AG04450 (cell line): ENCODE measurements at regions not wholly inside any gene's neighbourhood (a gene's known extent, or its start where the extent isn't known, plus 50 kb on each side); places are given as distances from the start of the nearest gene placed in this dataset.

Experiments
- CTCF ChIA-PET: fragments of 300-600, 350-600 bp; formaldehyde crosslinking; extraction: SDS; loops from one replicate; lab custom pipeline; 2022; ENCODE audit warnings: antibody characterized with exemption, inconsistent platforms; lab: Charles Lee
- POLR2A ChIA-PET: fragments of 350-600 bp; formaldehyde crosslinking; extraction: SDS; loops from one replicate; lab custom pipeline; 2021; ENCODE audit warnings: antibody characterized with exemption, inconsistent platforms; lab: Yijun Ruan, JAX
- DNase-seq: peaks from one replicate; pipeline ENCODE4 v3.0.0-alpha.2; 2011; ENCODE audit warnings: low read depth, low spot score
- H3K27ac ChIP-seq: one replicate; pipeline ENCODE4 v1.5.1; 2012; ENCODE audit warnings: low read depth, low read length, control low read depth
- H3K27me3 ChIP-seq: one replicate; pipeline ENCODE4 v1.6.0; 2012; ENCODE audit warnings: low read length; ENCODE audit not compliant: control insufficient read depth, insufficient read depth
- H3K4me3 ChIP-seq: 2 replicates; pipeline ENCODE4 v1.5.1; 2011; ENCODE audit warnings: mild to moderate bottlenecking, low read depth, low read length, control low read depth
- H3K9me3 ChIP-seq: 2 replicates; pipeline ENCODE4 v1.5.1; 2012; ENCODE audit warnings: low read length; ENCODE audit not compliant: control insufficient read depth, insufficient read depth
- TF ChIP-seq, protein P1 (sequence below): IDR thresholded peaks from 2 replicates; pipeline ENCODE4 v1.5.1; 2011; ENCODE audit warnings: low read depth, low read length, control low read depth, inconsistent platforms

DNA sequence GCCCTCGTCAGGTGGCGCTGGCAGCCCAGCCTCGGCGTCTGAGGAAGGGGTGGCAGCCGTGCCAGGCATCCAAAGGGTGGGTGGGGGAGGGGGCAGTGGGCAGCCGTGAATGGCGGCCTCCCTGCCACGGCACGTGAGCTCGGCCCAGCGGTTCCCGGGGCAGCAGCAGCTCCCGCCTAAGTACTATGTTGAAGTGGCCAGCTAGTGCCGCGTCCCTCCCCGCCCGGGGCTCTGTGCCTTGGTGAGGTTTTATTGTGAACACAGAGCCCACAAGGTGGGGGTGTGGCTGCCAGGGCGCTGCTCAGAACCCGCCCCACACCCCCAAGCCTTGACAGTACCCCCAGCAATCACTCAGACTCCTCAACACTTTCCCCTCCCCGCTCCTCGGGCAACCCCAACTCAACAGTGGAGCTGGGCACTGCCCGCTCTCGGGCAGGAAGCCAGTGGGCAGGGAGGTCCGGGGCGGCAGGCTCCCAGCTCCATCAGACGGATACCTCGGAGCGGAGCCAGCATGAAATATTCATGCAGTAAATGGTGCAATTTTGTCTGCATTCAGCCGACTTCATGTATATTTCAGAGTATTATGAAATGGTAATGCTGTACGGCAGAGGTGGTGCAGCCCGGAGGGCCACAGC is 80.4 kb downstream of the ENGASE start:
- no peak overlapping the region for H3K27ac ChIP-seq
- H3K4me3 ChIP-seq = no peak overlapping the region
- no peaks in the 10 kb centered on the region for H3K9me3 ChIP-seq
- TF ChIP-seq, protein P1, sequence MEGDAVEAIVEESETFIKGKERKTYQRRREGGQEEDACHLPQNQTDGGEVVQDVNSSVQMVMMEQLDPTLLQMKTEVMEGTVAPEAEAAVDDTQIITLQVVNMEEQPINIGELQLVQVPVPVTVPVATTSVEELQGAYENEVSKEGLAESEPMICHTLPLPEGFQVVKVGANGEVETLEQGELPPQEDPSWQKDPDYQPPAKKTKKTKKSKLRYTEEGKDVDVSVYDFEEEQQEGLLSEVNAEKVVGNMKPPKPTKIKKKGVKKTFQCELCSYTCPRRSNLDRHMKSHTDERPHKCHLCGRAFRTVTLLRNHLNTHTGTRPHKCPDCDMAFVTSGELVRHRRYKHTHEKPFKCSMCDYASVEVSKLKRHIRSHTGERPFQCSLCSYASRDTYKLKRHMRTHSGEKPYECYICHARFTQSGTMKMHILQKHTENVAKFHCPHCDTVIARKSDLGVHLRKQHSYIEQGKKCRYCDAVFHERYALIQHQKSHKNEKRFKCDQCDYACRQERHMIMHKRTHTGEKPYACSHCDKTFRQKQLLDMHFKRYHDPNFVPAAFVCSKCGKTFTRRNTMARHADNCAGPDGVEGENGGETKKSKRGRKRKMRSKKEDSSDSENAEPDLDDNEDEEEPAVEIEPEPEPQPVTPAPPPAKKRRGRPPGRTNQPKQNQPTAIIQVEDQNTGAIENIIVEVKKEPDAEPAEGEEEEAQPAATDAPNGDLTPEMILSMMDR = no peak
- POLR2A ChIA-PET = no interaction called here
- CTCF ChIA-PET = no interaction called here
- H3K27me3 ChIP-seq = peaks cover 18% of the 10 kb centered on the region
- no peak for DNase-seq

DNA sequence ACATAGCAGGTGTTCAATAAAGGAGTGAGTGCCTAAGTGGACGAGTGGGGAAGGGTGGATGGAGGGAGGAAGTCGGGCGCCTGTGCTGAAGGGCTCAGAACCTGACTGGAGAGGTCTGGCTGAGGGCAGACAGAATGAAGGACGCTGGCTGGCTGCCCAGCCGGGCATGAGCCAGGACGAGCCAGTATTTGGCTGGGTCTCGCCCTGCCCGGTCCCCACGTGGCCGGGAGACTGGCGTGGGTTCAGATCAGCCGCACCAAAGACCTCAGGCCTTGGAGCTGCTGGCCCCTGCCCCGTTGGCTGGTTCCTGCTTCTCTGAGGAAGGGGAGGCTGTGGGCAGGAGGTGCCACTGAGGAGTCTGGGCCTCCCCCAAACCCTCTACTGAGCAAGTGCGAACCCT is 79.8 kb downstream of the ENGASE start:
- no peaks in the 10 kb centered on the region for H3K9me3 ChIP-seq
- ChIA-PET POLR2A (no interaction called here), CTCF (no interaction called here)
- no peak overlapping the region for H3K4me3 ChIP-seq
- DNase-seq = no peak
- no peak overlapping the region for H3K27ac ChIP-seq
- TF ChIP-seq, protein P1 = no peak
- H3K27me3 ChIP-seq = peaks cover 18% of the 10 kb centered on the region

DNA sequence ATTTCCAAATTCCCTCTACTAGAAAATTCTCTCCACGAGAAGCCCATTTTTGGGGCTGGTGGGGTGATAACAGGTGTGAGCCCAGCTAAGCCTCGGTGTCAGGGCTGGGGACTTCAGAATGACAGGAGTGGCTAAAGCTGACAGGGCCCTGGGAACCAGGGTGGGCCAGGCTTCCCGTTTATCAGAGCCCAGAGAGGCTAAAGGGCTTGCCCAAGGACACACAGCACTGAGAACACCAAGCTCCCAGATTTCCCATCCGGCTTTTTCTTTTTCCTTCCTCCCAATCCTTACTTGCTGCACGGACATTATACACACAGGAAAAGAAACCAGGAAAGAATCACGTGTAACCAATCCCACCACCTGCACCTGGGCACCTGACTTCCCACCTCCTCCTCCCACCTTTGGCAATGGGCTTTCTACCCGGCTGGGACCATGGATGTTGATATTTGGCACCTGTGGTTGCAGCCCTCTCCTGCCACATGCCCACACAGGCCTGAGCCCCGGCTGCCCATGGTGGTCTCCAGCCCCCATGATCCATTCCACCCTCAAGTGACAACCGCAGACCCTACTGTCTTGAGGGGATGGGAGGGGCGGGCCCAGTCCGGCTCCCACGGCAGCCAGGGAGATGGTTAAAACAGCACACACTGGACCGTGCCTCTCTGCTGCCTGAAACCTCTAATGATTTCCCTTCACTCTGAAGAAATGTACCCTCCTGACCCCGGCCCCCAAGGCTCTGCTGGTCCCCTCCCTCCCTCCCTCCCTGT is 78.9 kb downstream of the ENGASE start:
- CTCF ChIA-PET = no interaction called here
- POLR2A ChIA-PET = no interaction called here
- Histone ChIP-seq H3K27ac (no peak overlapping the region), H3K9me3 (no peaks in the 10 kb centered on the region), H3K27me3 (peaks cover 18% of the 10 kb centered on the region), H3K4me3 (no peak overlapping the region)
- no peak for DNase-seq
- TF ChIP-seq, protein P1 = no peak

DNA sequence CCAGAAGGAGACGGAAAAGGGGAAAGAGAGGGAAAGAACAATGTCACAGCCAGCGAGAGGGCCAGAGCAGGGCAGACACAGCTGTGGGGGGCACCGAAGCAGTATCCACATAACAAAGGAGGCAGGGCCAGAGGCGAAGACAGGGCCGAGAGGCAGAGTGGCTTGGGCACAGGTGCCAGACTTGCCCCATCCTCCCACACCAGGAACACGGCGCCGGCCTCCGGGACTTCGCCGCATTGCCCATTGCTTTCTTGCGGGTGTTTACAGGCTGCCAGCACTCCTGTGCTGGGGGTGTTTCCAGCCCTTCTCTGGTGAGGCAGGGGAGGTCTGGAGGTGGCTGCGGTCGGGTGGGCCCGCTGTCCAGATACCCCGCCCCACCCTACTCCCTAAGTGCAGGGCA is 78.0 kb downstream of the ENGASE start:
- CTCF ChIA-PET = no interaction called here
- TF ChIP-seq, protein P1 = no peak
- no peak for DNase-seq
- Histone ChIP-seq H3K27me3 (peaks cover 14% of the 10 kb centered on the region), H3K27ac (no peak overlapping the region), H3K9me3 (no peaks in the 10 kb centered on the region), H3K4me3 (no peak overlapping the region)
- POLR2A ChIA-PET = no interaction called here

DNA sequence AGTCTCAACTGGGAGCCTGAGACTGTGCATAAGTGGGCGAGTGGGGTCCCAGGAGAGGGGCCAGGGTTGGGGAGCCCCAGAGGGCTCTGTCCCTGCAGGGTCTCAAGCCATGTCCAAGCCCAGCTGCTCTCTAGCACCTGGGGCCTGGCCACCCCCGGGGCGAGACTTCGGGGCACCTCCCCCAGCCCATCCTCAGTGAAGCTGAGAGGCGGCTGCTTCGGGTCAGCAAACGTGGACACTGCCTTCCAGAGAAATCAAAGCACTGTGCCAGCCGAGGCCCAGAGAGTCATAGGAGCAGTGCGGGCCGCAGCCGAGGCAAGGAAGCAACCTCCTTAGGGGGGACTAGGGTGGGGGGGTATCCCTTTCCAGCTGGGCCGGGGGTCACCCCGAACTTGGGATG is 77.5 kb downstream of the ENGASE start:
- Histone ChIP-seq H3K27ac (no peak overlapping the region), H3K4me3 (no peak overlapping the region), H3K9me3 (no peaks in the 10 kb centered on the region), H3K27me3 (peaks cover 14% of the 10 kb centered on the region)
- CTCF ChIA-PET = interaction anchor here (0.5 kb wide), 1 partner anchor 1363 kb away, joined by 3 read pairs; no protein-coding TSS in a partner anchor
- DNase-seq = no peak
- TF ChIP-seq, protein P1 = no peak
- POLR2A ChIA-PET = no interaction called here
